H9 (cell line): ENCODE measurements at regions not wholly inside any gene's neighbourhood (a gene's known extent, or its start where the extent isn't known, plus 50 kb on each side); places are given as distances from the start of the nearest gene placed in this dataset.

Source experiments
- DNase-seq: peaks from one replicate; pipeline ENCODE4 v3.0.0-alpha.2; 2017
- H2AFZ ChIP-seq: one replicate; pipeline ENCODE4 v1.6.1; 2013; ENCODE audit warnings: mild to moderate bottlenecking, low read length, control low read depth, moderate library complexity
- H2AK5ac ChIP-seq: 2 replicates; pipeline ENCODE4 v1.6.1; 2013; ENCODE audit warnings: low read length, control low read depth, mixed read lengths; ENCODE audit not compliant: insufficient read length
- H2BK120ac ChIP-seq: one replicate; pipeline ENCODE4 v1.6.1; 2013; ENCODE audit warnings: low read depth, mild to moderate bottlenecking, low read length, control low read depth, inconsistent platforms; ENCODE audit not compliant: poor library complexity, severe bottlenecking
- H2BK12ac ChIP-seq: 2 replicates; pipeline ENCODE4 v1.6.1; 2013; ENCODE audit warnings: low read length, control low read depth, mixed read lengths, low read depth; ENCODE audit not compliant: insufficient read length
- H2BK15ac ChIP-seq: 2 replicates; pipeline ENCODE4 v1.6.1; 2013; ENCODE audit warnings: low read depth, low read length, control low read depth
- H2BK20ac ChIP-seq: one replicate; pipeline ENCODE4 v1.6.1; 2013; ENCODE audit warnings: low read depth, mild to moderate bottlenecking, low read length, control low read depth, inconsistent platforms; ENCODE audit not compliant: poor library complexity, severe bottlenecking
- H2BK5ac ChIP-seq: 2 replicates; pipeline ENCODE4 v1.6.1; 2013; ENCODE audit warnings: low read length, control low read depth, mixed read lengths; ENCODE audit not compliant: insufficient read length
- H3K14ac ChIP-seq: 2 replicates; pipeline ENCODE4 v1.6.1; 2013; ENCODE audit warnings: low read length, control low read depth; ENCODE audit not compliant: insufficient read depth
- H3K18ac ChIP-seq: 2 replicates; pipeline ENCODE4 v1.6.1; 2013; ENCODE audit warnings: low read depth, mild to moderate bottlenecking, mixed read lengths, low read length, control low read depth; ENCODE audit not compliant: insufficient read length
- H3K23ac ChIP-seq: 2 replicates; pipeline ENCODE4 v1.6.1; 2013; ENCODE audit warnings: low read length, control low read depth, mixed read lengths, low read depth; ENCODE audit not compliant: insufficient read length
- H3K23me2 ChIP-seq: 2 replicates; pipeline ENCODE4 v1.6.1; 2013; ENCODE audit warnings: low read depth, mild to moderate bottlenecking, mixed read lengths, low read length, control low read depth; ENCODE audit not compliant: insufficient read length, poor library complexity, severe bottlenecking
- H3K27ac ChIP-seq: 2 replicates; pipeline ENCODE4 v1.5.1; 2013; ENCODE audit warnings: low read length, control low read depth, mixed read lengths, low read depth; ENCODE audit not compliant: insufficient read length
- H3K27me3 ChIP-seq: 2 replicates; pipeline ENCODE4 v1.6.1; 2013; ENCODE audit warnings: low read length, control low read depth, inconsistent platforms; ENCODE audit not compliant: insufficient read depth
- H3K4ac ChIP-seq: 2 replicates; pipeline ENCODE4 v1.6.1; 2013; ENCODE audit warnings: low read depth, mild to moderate bottlenecking, control low read depth, inconsistent platforms, low read length, moderate library complexity
- H3K4me1 ChIP-seq: 2 replicates; pipeline ENCODE4 v1.6.1; 2013; ENCODE audit warnings: low read length, control low read depth, inconsistent platforms; ENCODE audit not compliant: insufficient read depth
- H3K4me2 ChIP-seq: 2 replicates; pipeline ENCODE4 v1.6.1; 2013; ENCODE audit warnings: low read length, control low read depth, mixed read lengths; ENCODE audit not compliant: insufficient read length, insufficient read depth
- H3K56ac ChIP-seq: 2 replicates; pipeline ENCODE4 v1.6.1; 2013; ENCODE audit warnings: low read depth, mild to moderate bottlenecking, mixed read lengths, low read length, control low read depth; ENCODE audit not compliant: insufficient read length
- H3K79me1 ChIP-seq: 2 replicates; pipeline ENCODE4 v1.6.1; 2013; ENCODE audit warnings: low read depth, mild to moderate bottlenecking, moderate library complexity, low read length, control low read depth, inconsistent platforms; ENCODE audit not compliant: insufficient read depth, poor library complexity, severe bottlenecking
- H3K79me2 ChIP-seq: 2 replicates; pipeline ENCODE4 v1.6.1; 2013; ENCODE audit warnings: low read length, control low read depth, inconsistent platforms; ENCODE audit not compliant: insufficient read depth
- H3K9ac ChIP-seq: 2 replicates; pipeline ENCODE4 v1.6.1; 2013; ENCODE audit warnings: low read length, control low read depth, mixed read lengths; ENCODE audit not compliant: insufficient read length; ENCODE audit errors: extremely low read depth
- H3K9me3 ChIP-seq: one replicate; pipeline ENCODE4 v1.6.1; 2013; ENCODE audit warnings: low read depth, low read length, inconsistent platforms; ENCODE audit not compliant: control insufficient read depth
- H3T11ph ChIP-seq: one replicate; pipeline ENCODE4 v1.6.1; 2013; ENCODE audit warnings: mild to moderate bottlenecking, low read length, control low read depth, inconsistent platforms
- H4K20me1 ChIP-seq: one replicate; pipeline ENCODE4 v1.6.1; 2013; ENCODE audit not compliant: control insufficient read depth, insufficient read length, insufficient read depth
- H4K5ac ChIP-seq: 2 replicates; pipeline ENCODE4 v1.6.1; 2013; ENCODE audit warnings: low read depth, mild to moderate bottlenecking, mixed read lengths, low read length, control low read depth; ENCODE audit not compliant: insufficient read length
- H4K8ac ChIP-seq: replicated peaks from 2 replicates; pipeline ENCODE4 v1.6.1; 2013; ENCODE audit warnings: low read length, control low read depth, mixed read lengths, low read depth; ENCODE audit not compliant: insufficient read length
- H4K91ac ChIP-seq: 2 replicates; pipeline ENCODE4 v1.6.1; 2013; ENCODE audit warnings: low read depth, mild to moderate bottlenecking, moderate library complexity, mixed read lengths, low read length, control low read depth; ENCODE audit not compliant: insufficient read length
- H3K27ac Mint-ChIP-seq, 3 experiments: 2 replicates in 2 of 3; 3 replicates in 1 of 3; pipeline ENCODE4 v1.8.0; 2020 to 2021; ENCODE audit warnings: mixed read lengths in 3 of 3, mild to moderate bottlenecking in 1 of 3, moderate library complexity in 1 of 3
- H3K27me3 Mint-ChIP-seq: 2 replicates; pipeline ENCODE4 v1.8.0; 2021; ENCODE audit warnings: low read depth, mild to moderate bottlenecking, moderate library complexity, mixed read lengths
- H3K36me3 Mint-ChIP-seq, 3 experiments: 2 replicates in 2 of 3; 3 replicates in 1 of 3; pipeline ENCODE4 v1.8.0; 2020 to 2021; ENCODE audit warnings: low read depth in 3 of 3, mixed read lengths in 3 of 3; ENCODE audit not compliant: insufficient read depth in 1 of 3
- H3K4me1 Mint-ChIP-seq, 2 experiments: 2 replicates each; pipeline ENCODE4 v1.8.0; 2020; ENCODE audit warnings: mixed read lengths in 2 of 2
- H3K4me3 Mint-ChIP-seq, 2 experiments: 2 replicates in 1 of 2; 3 replicates in 1 of 2; pipeline ENCODE4 v1.8.0; 2020 to 2021; ENCODE audit warnings: mild to moderate bottlenecking in 2 of 2, mixed read lengths in 2 of 2, moderate library complexity in 1 of 2
- H3K9me3 Mint-ChIP-seq, 2 experiments: 2 replicates in 1 of 2; 3 replicates in 1 of 2; pipeline ENCODE4 v1.8.0; 2020; ENCODE audit warnings: mild to moderate bottlenecking in 2 of 2, mixed read lengths in 2 of 2, moderate library complexity in 1 of 2
- WGBS: extraction: QIAGEN DNeasy Blood & Tissue Kit; methylation state at CpG from one replicate; pipeline ENCODE4 v1.1.7; 2013; ENCODE audit warnings: missing lambda C conversion rate, low lambda C conversion rate, mixed read lengths; ENCODE audit not compliant: insufficient read length; ENCODE audit errors: extremely low coverage; 5-methylcytosine and 5-hydroxymethylcytosine counted together
- TF ChIP-seq, protein P1 (sequence below): fragments of 200-600 bp; sonication (generic); conservative IDR thresholded peaks from 3 replicates; pipeline ENCODE4 v1.8.0; 2021; ENCODE audit warnings: antibody characterized with exemption, mild to moderate bottlenecking

DNA sequence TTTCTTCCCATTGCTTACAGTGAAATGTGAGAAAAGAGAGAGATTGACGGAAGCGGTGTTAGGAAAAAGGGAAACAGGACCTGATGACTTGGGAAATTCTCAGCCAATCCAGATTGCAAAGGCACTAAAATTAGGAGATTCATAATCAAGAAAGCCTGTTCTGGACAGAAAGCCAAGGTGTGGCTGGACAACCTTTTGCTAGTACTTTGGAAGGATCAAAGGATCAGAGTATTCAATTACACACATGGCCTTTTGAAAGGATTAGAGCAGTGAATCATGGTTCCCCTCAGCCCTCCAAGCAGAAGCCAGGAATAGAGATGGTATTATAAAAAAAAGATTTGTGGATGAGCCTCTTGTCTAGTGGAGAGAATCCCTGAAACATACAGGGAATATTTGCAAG, 669.8 kb upstream of the ADAMTS5 start:
- H4K8ac ChIP-seq: no peak overlapping the region
- no peak overlapping the region for H4K91ac ChIP-seq
- no peak overlapping the region for H2BK20ac ChIP-seq
- DNase-seq: no peak
- H2BK15ac ChIP-seq: no peak overlapping the region
- TF ChIP-seq, protein P1, sequence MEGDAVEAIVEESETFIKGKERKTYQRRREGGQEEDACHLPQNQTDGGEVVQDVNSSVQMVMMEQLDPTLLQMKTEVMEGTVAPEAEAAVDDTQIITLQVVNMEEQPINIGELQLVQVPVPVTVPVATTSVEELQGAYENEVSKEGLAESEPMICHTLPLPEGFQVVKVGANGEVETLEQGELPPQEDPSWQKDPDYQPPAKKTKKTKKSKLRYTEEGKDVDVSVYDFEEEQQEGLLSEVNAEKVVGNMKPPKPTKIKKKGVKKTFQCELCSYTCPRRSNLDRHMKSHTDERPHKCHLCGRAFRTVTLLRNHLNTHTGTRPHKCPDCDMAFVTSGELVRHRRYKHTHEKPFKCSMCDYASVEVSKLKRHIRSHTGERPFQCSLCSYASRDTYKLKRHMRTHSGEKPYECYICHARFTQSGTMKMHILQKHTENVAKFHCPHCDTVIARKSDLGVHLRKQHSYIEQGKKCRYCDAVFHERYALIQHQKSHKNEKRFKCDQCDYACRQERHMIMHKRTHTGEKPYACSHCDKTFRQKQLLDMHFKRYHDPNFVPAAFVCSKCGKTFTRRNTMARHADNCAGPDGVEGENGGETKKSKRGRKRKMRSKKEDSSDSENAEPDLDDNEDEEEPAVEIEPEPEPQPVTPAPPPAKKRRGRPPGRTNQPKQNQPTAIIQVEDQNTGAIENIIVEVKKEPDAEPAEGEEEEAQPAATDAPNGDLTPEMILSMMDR: no peak
- H2BK5ac ChIP-seq: no peak overlapping the region
- H3K9me3 ChIP-seq: no peaks in the 10 kb centered on the region
- H3K27me3 ChIP-seq: no peaks in the 10 kb centered on the region
- no peak overlapping the region for H4K5ac ChIP-seq
- no peak overlapping the region for H3K56ac ChIP-seq
- no peak overlapping the region for H2AFZ ChIP-seq
- no peak overlapping the region for H2BK120ac ChIP-seq
- Mint-ChIP-seq H3K27ac (no peak overlapping the region), H3K36me3 (no peaks in the 10 kb centered on the region; a peak in 2 of 7 replicates), H3K27me3 (no peaks in the 10 kb centered on the region; the same call in 1 of the 2 replicates), H3K9me3 (peaks cover 0 to 2% of the 10 kb centered on the region in 2 experiments; a peak in 4 of 5 replicates), H3K4me1 (no peaks in the 10 kb centered on the region), H3K4me3 (no peak overlapping the region)
- no peak overlapping the region for H3K18ac ChIP-seq
- no peak overlapping the region for H3K14ac ChIP-seq
- H3T11ph ChIP-seq: no peak overlapping the region
- H3K4me2 ChIP-seq: no peak overlapping the region
- H3K4me1 ChIP-seq: no peaks in the 10 kb centered on the region
- no peak overlapping the region for H2AK5ac ChIP-seq
- no peaks in the 10 kb centered on the region for H3K23me2 ChIP-seq
- H4K20me1 ChIP-seq: no peaks in the 10 kb centered on the region
- no peak overlapping the region for H3K9ac ChIP-seq
- no peak overlapping the region for H2BK12ac ChIP-seq
- H3K4ac ChIP-seq: no peak overlapping the region
- no peaks in the 10 kb centered on the region for H3K79me2 ChIP-seq
- H3K79me1 ChIP-seq: no peaks in the 10 kb centered on the region
- H3K27ac ChIP-seq: no peak overlapping the region
- WGBS: no CpG with 5 or more reads among the region's 2 CpGs
- no peak overlapping the region for H3K23ac ChIP-seq
